Right atrium auricular region (tissue), 2 donors: ENCODE measurements at regions not wholly inside any gene's neighbourhood (a gene's known extent, or its start where the extent isn't known, plus 50 kb on each side); places are given as distances from the start of the nearest gene placed in this dataset.

Experiments used
- DNase-seq: peaks from one replicate; pipeline ENCODE4 v3.0.0-alpha.2; 2019; ENCODE audit warnings: low spot score
- H3K27ac ChIP-seq, 2 donors: fragments of 200-600 bp; sonication (generic); 1 replicate in 1 of 2; 2 replicates in 1 of 2; pipeline ENCODE4 v1.5.1; 2016 to 2019
- H3K27me3 ChIP-seq, 2 donors: fragments of 200-600 bp; sonication (generic); one replicate each; pipeline versions ENCODE4 v1.5.1 to v1.6.0; 2017 to 2019
- H3K36me3 ChIP-seq: fragments of 200-600 bp; sonication (generic); one replicate; pipeline ENCODE4 v1.5.1; 2016
- H3K4me1 ChIP-seq, 2 donors: fragments of 200-600 bp; sonication (generic); one replicate each; pipeline versions ENCODE4 v1.5.1 to v1.6.0; 2017 to 2019
- H3K4me3 ChIP-seq, 2 donors: fragments of 200-600 bp; sonication (generic); 1 replicate in 1 of 2; 2 replicates in 1 of 2; pipeline ENCODE4 v1.5.1; 2017 to 2019; ENCODE audit warnings: mild to moderate bottlenecking in 1 of 2, moderate library complexity in 1 of 2
- H3K9me3 ChIP-seq, 2 donors: fragments of 200-600 bp; sonication (generic); one replicate each; pipeline ENCODE4 v1.5.1; 2019
- CTCF ChIP-seq, 2 donors: fragments of 200-600 bp; sonication (generic); IDR thresholded peaks; one replicate each; pipeline ENCODE4 v1.5.1; 2019; ENCODE audit warnings: antibody characterized with exemption in 2 of 2

- peaks cover 0 to 6% of the 10 kb centered on the region in 2 donors for H3K4me1 ChIP-seq
- no peaks in the 10 kb centered on the region for H3K27me3 ChIP-seq
- no peaks in the 10 kb centered on the region for H3K9me3 ChIP-seq
- no peak for TF ChIP-seq CTCF (IDR thresholded peaks at IDR 0.05)
- no peak for DNase-seq
- no peak overlapping the region for H3K27ac ChIP-seq
- H3K4me3 ChIP-seq, result no peak overlapping the region
- no peaks in the 10 kb centered on the region for H3K36me3 ChIP-seq
These were observed 78.1 kb upstream of the ETAA1 start for GRCh38 chr2:67318993-67319481.

- DNase-seq, result no peak
- H3K9me3 ChIP-seq, result no peaks in the 10 kb centered on the region
- TF ChIP-seq CTCF (IDR thresholded peaks at IDR 0.05), result no peak
- H3K4me1 ChIP-seq, result peaks cover 0 to 6% of the 10 kb centered on the region in 2 donors
- H3K27me3 ChIP-seq, result no peaks in the 10 kb centered on the region
- H3K36me3 ChIP-seq, result no peaks in the 10 kb centered on the region
- no peak overlapping the region for H3K4me3 ChIP-seq
- no peak overlapping the region for H3K27ac ChIP-seq
These were observed 76.1 kb upstream of the ETAA1 start for GRCh38 chr2:67320861-67321587.

- no peak overlapping the region for H3K27ac ChIP-seq
These were observed 75.6 kb upstream of the ETAA1 start for GRCh38 chr2:67321588-67321903.

GRCh38 chr2:67322353-67323001 lies 74.7 kb upstream of the ETAA1 start:
- H3K9me3 ChIP-seq, result no peaks in the 10 kb centered on the region
- H3K27me3 ChIP-seq, result no peaks in the 10 kb centered on the region
- no peak for DNase-seq
- H3K27ac ChIP-seq, result no peak overlapping the region
- no peaks in the 10 kb centered on the region for H3K36me3 ChIP-seq
- peaks cover 0 to 6% of the 10 kb centered on the region in 2 donors for H3K4me1 ChIP-seq
- peak in 1 of 2 donors; percentile 24 for TF ChIP-seq CTCF (IDR thresholded peaks at IDR 0.05)
- no peak overlapping the region for H3K4me3 ChIP-seq

More at GRCh38 chr2:67321588-67321903, 75.6 kb upstream of the ETAA1 start:
- no peaks in the 10 kb centered on the region for H3K36me3 ChIP-seq
- no peaks in the 10 kb centered on the region for H3K27me3 ChIP-seq
- H3K4me3 ChIP-seq, result no peak overlapping the region
- peaks cover 0 to 6% of the 10 kb centered on the region in 2 donors for H3K4me1 ChIP-seq
- TF ChIP-seq CTCF (IDR thresholded peaks at IDR 0.05), result no peak
- H3K9me3 ChIP-seq, result no peaks in the 10 kb centered on the region
- DNase-seq, result no peak

- DNase-seq, result no peak
- Histone ChIP-seq H3K27ac (no peak overlapping the region), H3K9me3 (no peaks in the 10 kb centered on the region), H3K4me3 (no peak overlapping the region), H3K4me1 (peaks cover 0 to 6% of the 10 kb centered on the region in 2 donors), H3K36me3 (no peaks in the 10 kb centered on the region), H3K27me3 (no peaks in the 10 kb centered on the region)
- no peak for TF ChIP-seq CTCF (IDR thresholded peaks at IDR 0.05)
These were observed 73.7 kb upstream of the ETAA1 start for GRCh38 chr2:67323209-67323991.
